ENCODE measurements at regions not wholly inside any gene's neighbourhood (a gene's known extent, or its start where the extent isn't known, plus 50 kb on each side); places are given as distances from the start of the nearest gene placed in this dataset.

DNA sequence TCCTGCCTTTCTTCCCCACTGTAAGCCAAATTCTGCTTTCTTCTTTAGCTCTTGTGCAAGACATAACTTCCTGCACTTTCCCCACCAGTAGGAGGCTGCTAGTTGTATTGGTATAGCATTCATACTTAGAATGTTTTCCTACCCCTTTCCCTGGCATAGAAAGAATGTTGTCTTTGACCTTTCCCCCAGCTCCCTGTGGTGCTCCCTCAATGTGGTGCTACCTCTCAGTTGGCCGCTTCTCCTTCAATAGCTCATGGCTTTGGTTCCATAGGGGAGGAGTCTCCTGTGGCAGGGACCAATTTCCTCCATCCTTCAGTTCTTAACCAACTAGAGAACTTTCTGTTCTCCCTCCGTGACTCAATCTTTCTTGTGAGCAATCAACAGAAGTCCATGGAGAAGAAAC, 67.5 kb upstream of the AKAP13 start:
- DNase-seq: no peak

DNA sequence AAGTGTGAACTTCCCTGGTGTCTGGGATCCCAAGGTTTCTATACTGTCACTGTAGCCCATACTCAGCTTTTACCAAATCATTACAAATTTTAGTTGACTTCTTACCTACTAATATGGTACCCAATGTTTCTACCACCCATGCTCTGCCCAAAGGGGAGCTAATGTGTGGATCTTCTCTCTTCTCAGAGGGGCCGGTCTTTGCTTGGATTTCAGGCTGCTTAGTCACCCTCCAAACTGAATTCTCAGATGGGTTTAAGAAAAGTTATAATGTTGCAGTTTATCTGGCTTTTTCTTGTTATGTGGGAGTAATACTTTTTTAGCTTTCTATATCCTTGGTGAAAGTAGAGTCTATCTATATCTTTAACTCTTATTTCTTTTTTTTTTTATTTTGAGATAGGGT, 67.1 kb upstream of the AKAP13 start:
- DNase-seq: no peak

DNA sequence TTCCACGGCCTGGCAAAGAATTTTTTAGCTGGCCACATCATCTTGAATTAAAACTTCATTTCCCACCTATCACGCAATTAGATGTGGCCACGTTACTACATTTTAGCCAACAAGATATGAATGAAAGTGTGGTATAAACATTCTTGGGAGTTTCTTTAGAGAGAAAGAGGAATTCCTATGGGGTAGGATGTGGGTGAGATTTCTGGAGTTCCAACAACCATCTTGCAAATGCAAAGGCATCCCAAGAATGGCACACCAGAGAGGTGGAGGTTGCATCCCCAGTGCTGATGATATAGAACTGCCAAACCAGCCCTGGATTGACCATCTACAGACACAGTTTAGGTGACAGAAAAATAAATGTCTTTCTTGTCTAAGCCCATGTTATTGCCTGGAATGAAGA, 66.3 kb upstream of the AKAP13 start:
- DNase-seq: no peak

DNA sequence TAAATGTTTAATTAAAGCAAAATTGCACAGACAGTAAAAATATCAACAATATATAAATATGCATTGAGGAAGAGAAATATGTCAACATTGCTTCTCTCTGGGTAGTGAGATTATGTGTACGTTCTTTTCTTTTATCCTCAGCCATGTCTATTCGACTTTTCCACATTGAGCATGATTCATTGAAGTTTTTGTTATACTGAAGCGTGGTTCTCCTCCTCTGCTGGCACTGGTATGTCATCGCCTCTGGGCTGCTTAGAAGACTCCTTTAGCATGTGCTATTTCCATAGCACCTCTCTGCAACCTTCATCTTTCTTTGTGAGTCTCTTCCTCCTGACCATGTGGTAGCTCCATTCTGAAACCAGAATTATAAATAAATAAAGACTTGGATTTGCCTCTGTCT, 65.8 kb upstream of the AKAP13 start:
- no peak for DNase-seq

DNA sequence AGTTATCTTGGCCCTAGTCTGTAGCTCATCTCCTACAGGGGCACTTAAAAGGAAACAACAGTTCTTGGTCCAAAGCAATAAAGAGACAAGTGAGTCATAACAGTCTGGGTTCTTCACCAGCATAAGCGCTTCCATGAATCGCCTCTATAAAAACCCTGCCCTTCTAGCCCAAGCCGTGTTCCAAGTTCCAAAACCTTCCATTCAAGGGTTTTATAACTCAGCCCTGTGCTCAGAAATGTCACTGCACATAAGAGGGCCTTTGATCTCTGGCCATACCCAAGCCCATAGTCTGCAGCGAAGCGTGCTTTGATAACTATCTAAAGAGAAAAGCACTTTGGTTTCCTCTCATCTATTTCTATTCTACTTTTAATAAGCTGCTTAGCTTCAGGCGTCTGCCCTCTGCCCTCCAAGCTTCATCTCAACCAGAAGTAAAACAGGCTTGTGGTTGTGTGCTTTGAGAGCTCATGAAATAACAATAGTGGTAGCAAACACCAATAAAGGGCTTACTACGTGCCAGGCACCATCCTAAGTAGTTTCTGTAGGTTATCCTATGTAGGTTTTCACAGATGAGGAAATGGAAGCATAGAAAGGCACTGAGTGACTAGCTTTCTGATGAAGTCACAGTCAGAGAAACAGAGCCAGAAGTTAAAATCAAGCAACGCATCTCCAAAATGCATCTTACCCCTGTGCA, 64.0 kb upstream of the AKAP13 start:
- DNase-seq: peak; percentile 61

DNA sequence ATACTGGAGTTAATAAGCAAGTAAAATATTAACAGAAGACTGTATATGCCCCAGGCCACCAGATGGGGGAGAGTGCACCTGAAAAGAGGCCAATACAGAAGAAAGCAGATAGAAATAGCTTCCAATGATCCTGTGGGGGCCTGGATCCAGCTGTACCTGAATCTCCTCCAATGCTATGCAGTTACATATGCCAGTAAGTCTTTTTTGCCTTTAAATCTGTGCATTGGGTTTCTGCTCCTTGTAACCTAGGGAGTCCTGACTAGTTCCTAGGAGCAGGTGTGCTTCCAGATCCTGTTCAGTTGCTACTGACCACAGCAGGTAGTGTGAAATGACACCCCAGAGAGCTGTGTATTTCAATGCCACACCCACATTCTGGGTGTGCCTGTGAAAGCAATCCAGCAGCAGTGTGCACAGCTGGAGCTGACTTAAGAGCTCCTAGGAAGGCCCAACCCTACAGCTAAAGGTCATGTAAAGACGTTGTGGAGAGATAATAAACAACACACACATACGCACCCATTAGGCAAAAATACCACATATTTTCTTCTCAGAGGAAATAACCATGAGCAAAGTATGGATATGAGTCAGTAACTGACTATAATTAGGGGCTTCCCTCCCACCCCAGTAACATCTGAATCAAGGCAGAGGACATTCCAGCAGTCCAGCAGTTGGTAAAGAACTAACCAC, 62.2 kb upstream of the AKAP13 start:
- peak; percentile 82 for DNase-seq

DNA sequence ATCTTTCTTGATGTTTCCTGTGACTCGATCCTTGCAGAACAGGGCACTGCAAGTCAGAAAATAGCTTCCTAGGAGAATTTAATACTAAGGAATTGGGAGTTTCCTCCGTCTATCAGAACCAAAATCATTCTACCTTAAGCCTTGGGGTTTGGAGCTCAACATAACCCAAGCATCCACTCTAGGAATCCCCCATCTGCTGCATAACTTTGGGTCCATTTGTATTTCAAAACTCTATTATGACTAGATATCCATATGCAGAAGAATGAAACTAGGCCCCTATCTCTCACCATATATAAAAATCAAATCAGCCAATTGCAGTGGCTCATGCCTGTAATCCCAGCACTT, 61.7 kb upstream of the AKAP13 start:
- DNase-seq: no peak

DNA sequence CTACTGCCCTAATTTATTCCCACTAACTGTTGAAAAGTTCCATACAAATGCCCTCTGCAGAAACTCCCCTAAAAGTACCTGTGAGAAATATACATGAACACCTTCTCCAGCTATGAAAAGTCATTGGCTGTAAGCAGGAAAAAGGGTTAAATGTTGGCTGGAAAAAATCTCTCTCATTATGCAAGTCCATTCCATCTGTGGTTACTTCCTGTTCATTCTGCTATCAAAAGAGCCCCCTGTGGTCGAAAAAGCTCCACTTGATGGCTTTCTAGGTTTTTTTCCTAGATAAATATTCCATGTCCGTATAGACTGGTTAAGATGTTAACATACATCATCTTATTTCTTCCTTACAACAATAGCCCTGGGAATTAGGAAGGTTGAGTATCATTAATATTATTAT, 56.2 kb upstream of the AKAP13 start:
- DNase-seq: no peak

DNA sequence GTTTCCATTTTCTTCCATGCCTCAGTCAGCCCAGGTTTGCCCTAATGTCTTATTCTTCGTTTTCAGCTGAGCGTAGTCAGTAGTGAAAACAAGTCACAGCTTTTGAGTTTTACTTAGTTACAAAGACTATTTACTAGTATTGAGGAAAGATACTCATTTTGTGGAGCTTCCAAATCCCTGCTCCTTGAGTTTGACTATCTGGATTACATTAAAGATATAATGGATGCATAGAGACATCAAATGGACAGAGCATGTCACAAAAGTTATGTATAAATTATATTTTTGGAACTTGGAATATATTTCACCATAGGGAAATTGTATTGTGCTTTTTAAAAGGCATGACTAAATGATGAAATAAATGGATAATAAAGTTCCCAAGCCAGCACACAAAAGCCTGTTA, 54.6 kb upstream of the AKAP13 start:
- no peak for DNase-seq

DNA sequence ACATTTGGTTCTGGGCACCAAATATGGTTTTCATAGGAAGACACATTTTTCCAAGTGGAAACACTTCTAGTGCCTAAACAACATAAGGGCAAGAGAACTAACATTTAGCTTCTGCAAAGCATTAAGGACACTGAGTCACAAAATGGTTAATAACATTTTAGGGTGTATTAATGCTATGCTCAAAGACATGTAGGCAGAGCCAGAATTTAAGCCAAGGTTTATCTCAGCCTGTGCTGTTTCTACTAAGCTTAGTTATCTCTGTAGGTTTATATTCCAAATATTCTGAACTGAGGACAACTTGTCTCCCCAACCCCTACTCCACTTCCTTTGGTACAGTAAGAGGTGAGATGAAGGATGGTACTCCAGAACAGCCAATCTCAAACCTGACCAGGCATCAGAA, 54.1 kb upstream of the AKAP13 start:
- no peak for DNase-seq

DNA sequence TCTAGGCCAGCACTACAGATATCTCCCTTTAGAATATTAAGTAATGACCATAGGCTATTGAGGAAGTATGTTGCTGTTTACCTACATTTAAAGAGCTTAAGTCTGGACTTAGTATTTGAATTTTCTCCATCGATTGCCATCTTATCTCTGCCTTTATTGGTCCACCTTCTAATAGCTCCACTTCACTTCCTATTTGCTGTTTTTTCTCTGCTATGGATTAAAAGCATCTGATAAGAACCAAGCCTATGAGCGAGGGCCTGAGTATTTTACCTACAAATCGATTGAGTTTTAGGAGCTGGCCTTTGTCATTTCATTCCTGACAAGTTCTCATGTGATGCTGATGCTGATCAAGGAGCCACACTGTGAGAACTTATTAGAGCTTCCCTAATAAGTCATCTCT, 52.6 kb upstream of the AKAP13 start:
- no peak for DNase-seq

DNA sequence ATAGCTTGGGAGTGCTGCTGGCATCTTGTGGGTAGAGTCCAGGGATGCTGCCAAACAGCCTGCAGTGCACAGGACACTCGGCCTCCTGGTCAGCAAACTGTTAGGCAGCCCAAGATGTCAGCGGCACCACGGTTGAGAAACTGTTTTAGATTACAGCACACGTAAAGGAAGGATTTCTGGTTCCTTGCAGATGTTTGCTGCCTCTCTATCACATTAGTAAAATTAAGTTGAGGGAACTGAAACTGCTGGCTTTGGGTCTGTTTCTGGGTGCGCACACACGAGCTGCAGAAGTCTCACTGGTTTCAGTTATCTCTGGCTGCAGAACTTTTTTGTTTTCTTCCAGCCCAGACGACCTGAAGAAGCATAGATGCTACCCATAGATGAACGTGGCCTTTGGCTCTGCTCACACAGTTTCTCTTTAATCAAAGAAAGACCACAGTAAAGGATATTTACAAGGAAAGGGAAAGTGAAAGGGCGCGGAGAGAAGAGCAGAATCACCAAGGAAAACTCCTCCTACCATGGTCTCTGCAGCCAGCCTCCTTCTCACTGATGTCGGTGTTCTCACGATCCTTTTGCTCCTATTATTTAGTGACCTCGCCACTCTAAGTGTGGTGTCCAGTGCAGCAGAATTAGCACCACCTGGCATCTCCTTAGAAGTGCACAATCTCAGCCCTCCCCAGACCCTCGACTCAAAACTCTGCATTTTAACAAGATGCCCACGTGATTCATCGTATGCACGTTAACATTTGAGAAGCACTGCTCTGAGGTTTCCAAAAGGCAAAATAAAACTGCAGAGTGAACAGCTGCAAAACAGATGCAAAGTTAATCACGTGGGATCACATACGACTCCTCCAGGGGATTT, 50.6 kb upstream of the AKAP13 start:
- peak; percentile 68 for DNase-seq
